SK-N-SH (cell line): ENCODE measurements at regions not wholly inside any gene's neighbourhood (a gene's known extent, or its start where the extent isn't known, plus 50 kb on each side); places are given as distances from the start of the nearest gene placed in this dataset.

ENCODE experiments used
- CTCF ChIA-PET: fragments of 300-600, 350-600 bp; formaldehyde crosslinking; extraction: SDS; loops from one replicate; lab custom pipeline; 2021; lab: Yijun Ruan, JAX
- POLR2A ChIA-PET: fragments of 350-600 bp; sonication (Branson Sonifier 250); formaldehyde crosslinking; extraction: SDS; loops from one replicate; lab custom pipeline; 2020; ENCODE audit warnings: antibody characterized with exemption, inconsistent platforms; lab: Yijun Ruan, JAX
- DNase-seq: peaks from one replicate; pipeline ENCODE4 v3.0.0; 2012
- H2AFZ ChIP-seq: fragments of 200-600 bp; sonication (generic); 2 replicates; pipeline ENCODE4 v1.8.1; 2016; ENCODE audit warnings: antibody characterized with exemption, mild to moderate bottlenecking, low read depth
- H3F3A ChIP-seq: fragments of 200-600 bp; sonication (generic); replicated peaks from 2 replicates; pipeline ENCODE3; 2016; ENCODE audit warnings: antibody characterized with exemption, mild to moderate bottlenecking; ENCODE audit not compliant: insufficient read depth
- H3K27ac ChIP-seq, 2 experiments: fragments of 200-500 bp in 1 of 2; fragments of 200-600 bp in 1 of 2; sonication (Bioruptor generic) in 1 of 2; sonication (generic), shearing (Covaris generic) in 1 of 2; 2 replicates each; pipeline versions ENCODE4 v1.5.1 to v1.6.1; 2014 to 2016; ENCODE audit warnings: low read depth in 2 of 2, inconsistent platforms in 1 of 2, low read length in 1 of 2, mild to moderate bottlenecking in 1 of 2, mixed read lengths in 1 of 2
- H3K27me3 ChIP-seq: fragments of 200-600 bp; sonication (generic), shearing (Covaris generic); 2 replicates; pipeline ENCODE4 v1.6.1; 2016; ENCODE audit warnings: mixed run types; ENCODE audit not compliant: insufficient read depth
- H3K36me3 ChIP-seq, 2 experiments: fragments of 200-500 bp in 1 of 2; fragments of 200-600 bp in 1 of 2; sonication (Bioruptor generic) in 1 of 2; sonication (generic) in 1 of 2; replicated peaks in 1 of 2; 2 replicates each; pipeline versions ENCODE3 to v1.5.1; 2014 to 2016; ENCODE audit warnings: low read length in 1 of 2, mild to moderate bottlenecking in 1 of 2; ENCODE audit not compliant: insufficient read depth in 2 of 2, control insufficient read depth in 1 of 2
- H3K4me1 ChIP-seq, 2 experiments: fragments of 200-500 bp in 1 of 2; fragments of 200-600 bp in 1 of 2; sonication (Bioruptor generic) in 1 of 2; sonication (generic), shearing (Covaris generic) in 1 of 2; 2 replicates each; pipeline versions ENCODE4 v1.5.1 to v1.6.1; 2014 to 2016; ENCODE audit warnings: low read depth in 1 of 2, low read length in 1 of 2, mixed run types in 1 of 2; ENCODE audit not compliant: insufficient read depth in 2 of 2, control insufficient read depth in 1 of 2
- H3K4me2 ChIP-seq: fragments of 200-600 bp; sonication (generic), shearing (Covaris generic); 2 replicates; pipeline ENCODE4 v1.6.1; 2017; ENCODE audit warnings: mixed run types
- H3K4me3 ChIP-seq, 2 experiments: fragments of 200-500 bp in 1 of 2; fragments of 200-600 bp in 1 of 2; sonication (Bioruptor generic) in 1 of 2; sonication (generic), shearing (Covaris generic) in 1 of 2; 2 replicates each; pipeline versions ENCODE4 v1.5.1 to v1.8.1; 2014 to 2016; ENCODE audit warnings: low read depth in 2 of 2, inconsistent platforms in 1 of 2, low read length in 1 of 2, mild to moderate bottlenecking in 1 of 2, mixed read lengths in 1 of 2, moderate library complexity in 1 of 2
- H3K79me2 ChIP-seq: fragments of 200-600 bp; sonication (generic); 2 replicates; pipeline ENCODE4 v1.8.1; 2017; ENCODE audit warnings: mild to moderate bottlenecking; ENCODE audit not compliant: insufficient read depth
- H3K9ac ChIP-seq: fragments of 200-600 bp; sonication (generic); 2 replicates; pipeline ENCODE4 v1.6.1; 2017; ENCODE audit warnings: mixed run types
- H3K9me2 ChIP-seq: fragments of 200-600 bp; sonication (generic); 2 replicates; pipeline ENCODE4 v1.6.1; 2017; ENCODE audit warnings: mixed run types
- H3K9me3 ChIP-seq: fragments of 200-600 bp; sonication (generic); 2 replicates; pipeline ENCODE4 v1.6.1; 2017; ENCODE audit warnings: mixed run types, mild to moderate bottlenecking, moderate library complexity
- H4K20me1 ChIP-seq: fragments of 200-600 bp; sonication (generic); 2 replicates; pipeline ENCODE4 v1.6.1; 2017; ENCODE audit warnings: mild to moderate bottlenecking, mixed run types; ENCODE audit not compliant: insufficient read depth
- NFIC ChIP-seq: IDR thresholded peaks from 2 replicates; pipeline ENCODE4 v1.4.0; 2012; ENCODE audit warnings: borderline replicate concordance
- WGBS: methylation state at CpG from one replicate; pipeline ENCODE4 v1.1.6; 2017; ENCODE audit warnings: low lambda C conversion rate; 5-methylcytosine and 5-hydroxymethylcytosine counted together

- Histone ChIP-seq H3K27me3 (peaks cover 58% of the 10 kb centered on the region), H3K36me3 (no peaks in the 10 kb centered on the region), H3K4me2 (no peak overlapping the region), H4K20me1 (no peaks in the 10 kb centered on the region), H3K9ac (no peak overlapping the region), H3K4me3 (no peak overlapping the region), H3K4me1 (0 out of 4 replicates have a peak, but pooled peaks cover 0 to 4% of the 10 kb centered on the region in 2 experiments), H2AFZ (no peak overlapping the region), H3K9me3 (no peaks in the 10 kb centered on the region), H3K27ac (no peak overlapping the region), H3K9me2 (no peaks in the 10 kb centered on the region), H3K79me2 (no peaks in the 10 kb centered on the region), H3F3A (no peaks in the 10 kb centered on the region)
- 12% methylated on average over 1 of the region's 1 CpG for WGBS
- ChIA-PET POLR2A (no interaction called here), CTCF (no interaction called here)
- no peak for DNase-seq
- no peak for TF ChIP-seq NFIC
- TF ChIP-seq, all 33 proteins: peak for 0
Measured at GRCh38 chr19:41525989-41526388, 50.0 kb upstream of the CEACAM21 start.
